IPS-15b (cell line): ENCODE measurements at regions not wholly inside any gene's neighbourhood (a gene's known extent, or its start where the extent isn't known, plus 50 kb on each side); places are given as distances from the start of the nearest gene placed in this dataset.
A peak's percentile ranks its signal among the peaks of the same experiment; 100 is the strongest.

Experiments
- H3K27me3 ChIP-seq: one replicate; pipeline ENCODE4 v1.6.1; 2013; ENCODE audit warnings: low read length; ENCODE audit not compliant: control insufficient read depth, insufficient read depth
- H3K36me3 ChIP-seq: one replicate; pipeline ENCODE4 v1.6.1; 2013; ENCODE audit warnings: low read length; ENCODE audit not compliant: control insufficient read depth, insufficient read depth
- H3K4me1 ChIP-seq: one replicate; pipeline ENCODE4 v1.6.1; 2013; ENCODE audit warnings: mild to moderate bottlenecking, low read length; ENCODE audit not compliant: control insufficient read depth, insufficient read depth
- H3K4me3 ChIP-seq: one replicate; pipeline ENCODE4 v1.5.1; 2013; ENCODE audit warnings: low read depth, low read length
- H3K9ac ChIP-seq: one replicate; pipeline ENCODE4 v1.6.1; 2013; ENCODE audit warnings: low read depth, mild to moderate bottlenecking, low read length
- H3K9me3 ChIP-seq: one replicate; pipeline ENCODE4 v1.6.1; 2013; ENCODE audit warnings: mild to moderate bottlenecking, low read length; ENCODE audit not compliant: control insufficient read depth, insufficient read depth

DNA sequence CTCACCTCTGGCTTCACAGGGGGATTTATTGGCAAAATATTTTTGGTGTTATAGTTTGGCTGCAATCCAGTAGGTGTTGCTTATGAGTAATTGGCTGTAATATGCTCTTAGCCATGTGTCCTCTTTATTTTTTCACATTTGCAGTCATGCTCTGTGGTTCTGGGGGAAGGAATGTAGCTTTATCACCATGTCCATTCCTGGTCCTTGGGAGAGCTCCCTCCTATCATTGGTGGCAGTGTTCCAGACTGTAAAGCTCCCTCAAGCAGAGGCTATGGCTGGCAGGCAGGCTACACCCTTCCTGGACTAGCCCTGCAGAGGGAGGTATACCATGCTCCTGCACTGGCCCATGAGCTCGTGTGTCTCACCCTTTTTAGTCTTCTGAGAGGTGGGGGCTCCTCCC lies 120.0 kb upstream of the FSIP2 start:
- Histone ChIP-seq H3K36me3 (no peaks in the 10 kb centered on the region), H3K9me3 (no peaks in the 10 kb centered on the region), H3K4me3 (no peak overlapping the region), H3K4me1 (no peaks in the 10 kb centered on the region), H3K9ac (no peak overlapping the region), H3K27me3 (no peaks in the 10 kb centered on the region)

DNA sequence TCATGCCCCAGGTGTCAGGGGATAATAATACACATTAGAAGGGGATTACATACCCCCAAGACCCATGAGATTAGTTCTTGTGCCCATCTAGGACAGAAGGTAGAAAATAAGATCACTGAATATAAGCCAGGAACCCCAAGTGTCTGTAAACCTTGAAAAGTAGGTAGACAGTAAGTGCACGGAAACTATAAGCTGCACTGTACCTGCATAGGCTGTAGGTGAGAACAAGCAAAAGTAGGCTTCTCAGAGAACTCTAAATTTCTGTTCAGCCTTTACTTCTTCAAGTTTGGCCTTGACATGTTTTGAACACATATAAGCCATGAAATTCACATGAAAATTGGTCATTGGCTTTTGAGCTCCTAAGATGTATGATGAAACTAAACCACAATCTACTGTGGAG lies 113.0 kb upstream of the FSIP2 start:
- Histone ChIP-seq H3K27me3 (no peaks in the 10 kb centered on the region), H3K4me3 (no peak overlapping the region), H3K9me3 (no peaks in the 10 kb centered on the region), H3K9ac (no peak overlapping the region), H3K4me1 (no peaks in the 10 kb centered on the region), H3K36me3 (no peaks in the 10 kb centered on the region)

DNA sequence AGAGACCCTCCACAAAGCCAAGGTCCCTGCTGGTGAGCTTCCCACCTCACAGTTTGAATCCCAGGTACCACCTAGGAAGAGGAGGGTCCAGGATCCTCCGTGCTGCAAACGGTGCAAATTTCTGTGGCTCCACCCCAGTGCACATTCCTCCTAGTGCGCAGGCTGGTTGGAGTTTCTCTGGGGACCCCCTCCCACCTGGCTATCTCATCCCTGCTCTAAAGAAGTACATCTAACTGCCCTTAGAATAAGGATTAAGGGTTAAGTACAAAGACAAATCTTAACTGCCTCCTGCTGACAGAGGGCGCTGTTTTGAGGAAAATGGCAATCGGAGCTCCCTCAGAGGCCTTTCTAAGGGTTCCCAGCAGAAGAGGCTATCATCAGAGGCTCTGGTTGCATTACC lies 109.6 kb upstream of the FSIP2 start:
- Histone ChIP-seq H3K36me3 (no peaks in the 10 kb centered on the region), H3K4me1 (no peaks in the 10 kb centered on the region), H3K9ac (no peak overlapping the region), H3K4me3 (peak overlapping the region; percentile 27), H3K9me3 (no peaks in the 10 kb centered on the region), H3K27me3 (no peaks in the 10 kb centered on the region)

DNA sequence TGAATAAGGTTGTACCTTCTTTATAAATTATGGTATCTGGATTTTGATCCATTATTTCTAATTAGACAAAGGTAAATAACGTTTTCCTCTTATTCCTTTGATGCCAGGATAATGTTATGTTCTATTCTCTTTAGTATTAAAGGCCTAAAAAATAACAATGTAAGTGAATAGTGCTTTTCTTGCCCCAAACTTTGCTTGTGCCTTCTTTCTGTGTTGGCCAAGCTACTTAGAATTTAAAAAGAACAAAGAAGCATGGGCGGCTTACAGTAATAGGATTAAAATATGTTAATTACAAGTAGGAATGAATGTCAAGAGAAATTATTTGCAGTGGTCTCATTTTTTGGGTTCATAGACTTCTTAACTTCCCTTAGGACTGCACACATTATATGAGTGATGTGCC lies 105.0 kb upstream of the FSIP2 start:
- H3K9me3 ChIP-seq: no peaks in the 10 kb centered on the region
- peaks cover 4% of the 10 kb centered on the region for H3K4me1 ChIP-seq
- no peak overlapping the region for H3K4me3 ChIP-seq
- no peak overlapping the region for H3K9ac ChIP-seq
- H3K36me3 ChIP-seq: no peaks in the 10 kb centered on the region
- no peaks in the 10 kb centered on the region for H3K27me3 ChIP-seq

DNA sequence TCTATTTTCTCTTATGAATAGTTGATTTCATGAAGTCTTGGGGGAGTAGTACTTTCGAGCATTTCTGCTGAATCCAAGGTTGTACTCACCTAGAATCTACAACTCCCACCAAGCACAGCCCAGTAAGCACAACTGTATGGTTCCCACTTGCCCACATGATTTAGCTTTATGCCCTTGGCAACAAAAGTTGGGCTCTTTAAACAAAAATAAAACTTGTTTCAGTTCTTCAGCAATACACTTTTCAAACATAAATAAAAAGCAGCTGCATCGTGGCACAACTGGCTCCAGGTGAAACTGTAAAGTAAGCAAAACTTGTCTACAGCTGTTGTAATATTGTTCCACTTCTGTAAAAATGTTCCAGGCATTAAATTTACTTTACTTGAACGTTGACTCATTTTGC lies 99.8 kb upstream of the FSIP2 start:
- Histone ChIP-seq H3K4me1 (peaks cover 4% of the 10 kb centered on the region), H3K9me3 (no peaks in the 10 kb centered on the region), H3K9ac (no peak overlapping the region), H3K36me3 (no peaks in the 10 kb centered on the region), H3K4me3 (no peak overlapping the region), H3K27me3 (no peaks in the 10 kb centered on the region)

DNA sequence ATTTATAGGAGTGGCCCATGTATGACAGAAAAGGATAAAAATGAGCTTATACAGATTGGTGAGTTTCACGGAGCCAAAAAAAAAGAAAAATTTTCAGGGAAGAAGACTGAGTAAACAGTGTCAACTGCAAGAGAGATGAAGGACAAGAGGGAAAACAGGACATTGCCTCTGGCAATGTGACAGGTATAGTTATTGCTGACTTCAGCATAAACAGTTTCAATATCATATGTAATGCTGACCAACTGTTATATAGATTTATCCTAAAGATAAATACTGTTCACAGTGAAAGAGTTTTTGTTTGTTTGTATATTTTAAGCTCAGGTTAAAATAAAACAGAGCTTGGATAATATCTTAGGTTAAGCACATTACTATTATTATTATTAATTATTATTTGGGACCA lies 98.0 kb upstream of the FSIP2 start:
- H3K36me3 ChIP-seq: no peaks in the 10 kb centered on the region
- H3K27me3 ChIP-seq: no peaks in the 10 kb centered on the region
- H3K4me3 ChIP-seq: no peak overlapping the region
- H3K9me3 ChIP-seq: no peaks in the 10 kb centered on the region
- no peak overlapping the region for H3K9ac ChIP-seq
- peaks cover 4% of the 10 kb centered on the region for H3K4me1 ChIP-seq

DNA sequence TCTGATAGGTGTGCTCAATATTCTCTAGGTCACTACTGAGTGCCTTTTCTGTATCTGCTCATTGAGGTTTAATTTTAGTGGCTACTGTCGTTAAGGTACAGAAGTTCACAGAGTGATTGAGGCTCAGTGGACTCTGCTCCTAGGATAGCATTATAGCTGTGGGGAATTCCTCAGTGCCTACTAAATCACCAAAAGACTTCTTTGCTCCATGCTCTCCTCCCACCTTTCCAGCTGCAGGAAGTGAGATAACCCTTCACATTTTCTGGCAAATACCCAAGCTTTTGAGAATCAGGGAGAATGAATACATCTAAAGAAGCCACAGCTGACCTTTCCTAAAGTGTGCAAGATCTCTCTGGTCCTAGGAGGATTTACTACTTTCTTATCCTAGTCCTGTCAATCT lies 95.2 kb upstream of the FSIP2 start:
- Histone ChIP-seq H3K4me3 (no peak overlapping the region), H3K36me3 (no peaks in the 10 kb centered on the region), H3K4me1 (no peaks in the 10 kb centered on the region), H3K9ac (no peak overlapping the region), H3K9me3 (no peaks in the 10 kb centered on the region), H3K27me3 (no peaks in the 10 kb centered on the region)

DNA sequence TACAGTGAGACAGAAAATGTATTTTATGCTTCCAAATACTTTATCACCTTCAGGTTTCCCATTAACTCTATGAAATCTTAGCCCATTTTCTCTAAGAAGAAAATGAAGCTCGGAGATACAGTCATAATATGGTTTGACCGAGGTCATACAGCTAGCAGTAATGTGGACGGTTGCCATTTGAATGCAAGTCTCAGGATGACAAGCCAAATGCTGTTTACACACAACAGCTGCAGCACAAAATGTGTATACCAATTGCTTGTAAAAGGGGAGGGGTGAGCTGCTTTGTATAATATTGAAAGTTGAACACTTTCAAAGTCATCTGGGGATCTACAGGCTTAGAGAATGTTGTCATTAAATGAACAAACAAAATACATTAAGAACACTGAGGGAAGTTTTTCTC lies 93.8 kb upstream of the FSIP2 start:
- H3K4me3 ChIP-seq: no peak overlapping the region
- H3K9ac ChIP-seq: no peak overlapping the region
- no peaks in the 10 kb centered on the region for H3K9me3 ChIP-seq

DNA sequence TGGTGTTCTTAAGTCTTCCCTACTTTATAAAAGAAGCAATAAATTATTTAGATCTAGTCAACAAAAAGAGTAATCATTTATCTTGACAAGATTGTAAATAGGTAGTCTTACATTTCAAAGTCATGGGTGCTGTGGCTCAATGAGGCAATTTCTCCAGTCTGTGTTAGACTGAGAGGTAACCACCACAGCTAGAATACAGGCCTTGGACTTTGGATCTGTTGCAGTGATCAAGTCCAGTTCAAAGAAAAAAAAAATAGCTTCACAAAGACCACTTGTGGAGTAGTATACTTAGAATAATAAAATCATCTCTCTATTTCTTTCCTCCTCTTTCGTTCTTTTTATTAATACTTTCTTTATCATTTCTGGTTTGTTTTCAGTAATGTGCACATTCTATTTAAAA lies 93.1 kb upstream of the FSIP2 start:
- Histone ChIP-seq H3K9me3 (no peaks in the 10 kb centered on the region), H3K4me3 (no peak overlapping the region), H3K4me1 (no peaks in the 10 kb centered on the region), H3K36me3 (no peaks in the 10 kb centered on the region), H3K9ac (no peak overlapping the region), H3K27me3 (no peaks in the 10 kb centered on the region)

More for the DNA sequence above, 93.8 kb upstream of the FSIP2 start:
- Histone ChIP-seq H3K27me3 (no peaks in the 10 kb centered on the region), H3K36me3 (no peaks in the 10 kb centered on the region), H3K4me1 (no peaks in the 10 kb centered on the region)

DNA sequence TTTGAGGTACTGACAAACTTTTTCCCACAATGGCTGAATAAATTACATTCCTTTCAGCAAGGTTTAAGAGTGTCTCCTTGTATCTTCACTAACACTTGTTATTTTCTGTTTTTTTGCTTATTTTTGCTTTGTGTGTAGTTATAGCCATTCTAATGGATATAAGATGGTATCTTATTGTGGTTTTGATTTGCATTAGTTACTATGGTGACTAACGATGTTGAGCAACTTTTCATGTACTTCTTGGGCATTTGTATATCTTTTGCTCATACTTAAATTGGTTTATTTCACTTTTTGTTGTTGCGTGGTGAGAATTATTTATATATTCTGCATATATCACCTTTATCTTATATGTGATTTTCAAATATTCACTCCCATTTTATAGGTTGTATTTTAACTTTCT lies 79.9 kb upstream of the FSIP2 start:
- Histone ChIP-seq H3K9ac (no peak overlapping the region), H3K4me1 (no peaks in the 10 kb centered on the region), H3K27me3 (no peaks in the 10 kb centered on the region), H3K36me3 (no peaks in the 10 kb centered on the region), H3K9me3 (no peaks in the 10 kb centered on the region), H3K4me3 (no peak overlapping the region)

DNA sequence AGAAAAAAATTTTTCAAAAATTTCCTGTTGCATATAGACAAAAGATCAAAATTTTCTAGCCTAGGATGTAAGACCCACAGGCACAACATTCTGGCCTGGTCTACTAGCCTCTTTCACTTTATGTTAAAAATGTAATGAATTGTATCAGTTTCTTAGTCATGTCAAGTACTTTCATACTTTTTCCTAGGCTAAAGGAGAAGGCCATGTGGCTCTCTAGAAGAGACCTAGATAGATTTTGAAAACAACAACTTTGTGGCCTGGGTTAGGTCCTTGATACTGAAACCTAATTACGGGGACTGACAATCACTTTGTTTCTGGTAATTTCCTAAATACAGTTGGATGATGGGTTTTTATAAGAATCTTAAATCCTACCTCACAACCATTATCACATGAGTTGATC lies 74.8 kb upstream of the FSIP2 start:
- H3K27me3 ChIP-seq: no peaks in the 10 kb centered on the region
- H3K36me3 ChIP-seq: no peaks in the 10 kb centered on the region
- no peak overlapping the region for H3K9ac ChIP-seq
- H3K4me1 ChIP-seq: no peaks in the 10 kb centered on the region
- no peaks in the 10 kb centered on the region for H3K9me3 ChIP-seq
- no peak overlapping the region for H3K4me3 ChIP-seq

DNA sequence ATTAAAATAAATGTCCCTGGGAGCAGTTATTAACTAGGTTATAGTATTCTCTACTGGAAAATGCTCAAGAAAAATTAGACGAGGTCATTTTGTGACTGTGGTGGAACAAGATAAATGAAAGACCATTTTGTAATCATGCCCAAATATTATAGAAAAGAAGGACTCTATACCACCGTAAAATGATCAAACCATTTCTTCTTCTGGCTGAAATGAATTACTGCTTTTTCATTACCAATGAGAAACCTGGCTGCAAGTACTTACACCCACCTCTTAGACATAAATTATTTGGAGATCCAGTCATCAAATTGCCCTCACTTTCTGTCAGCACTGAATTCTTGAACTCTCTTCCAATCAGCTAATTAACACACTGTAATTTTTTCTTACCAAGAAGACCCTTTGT lies 74.2 kb upstream of the FSIP2 start:
- no peaks in the 10 kb centered on the region for H3K36me3 ChIP-seq
- H3K4me1 ChIP-seq: no peaks in the 10 kb centered on the region
- H3K9ac ChIP-seq: no peak overlapping the region
- no peaks in the 10 kb centered on the region for H3K27me3 ChIP-seq
- H3K9me3 ChIP-seq: no peaks in the 10 kb centered on the region
- no peak overlapping the region for H3K4me3 ChIP-seq

DNA sequence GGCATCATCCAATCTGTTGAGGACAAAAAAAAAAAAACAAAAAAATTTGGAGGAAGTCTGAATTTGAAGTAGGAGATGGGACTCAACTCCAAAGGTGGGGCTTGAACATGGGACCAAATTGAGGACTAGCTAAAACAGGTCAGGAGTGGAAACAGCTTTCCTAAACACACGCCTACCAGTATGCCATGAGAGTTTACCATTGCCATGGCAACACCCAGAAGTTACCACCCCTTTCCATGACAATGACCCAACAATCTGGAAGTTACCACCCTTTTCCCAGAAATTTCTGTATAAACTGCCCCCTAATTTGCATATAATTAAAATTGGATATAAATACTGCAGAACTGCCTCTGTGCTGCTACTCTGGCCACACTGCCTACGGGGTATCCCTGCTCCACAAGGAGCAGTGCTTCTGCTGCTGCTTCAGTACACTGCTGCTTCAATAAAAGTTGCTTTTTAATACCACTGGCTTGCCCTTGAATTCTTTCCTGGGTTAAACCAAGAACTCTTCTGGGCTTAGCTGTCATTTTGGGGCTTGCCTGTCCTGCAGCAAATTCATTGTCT lies 73.3 kb upstream of the FSIP2 start:
- no peak overlapping the region for H3K9ac ChIP-seq
- no peaks in the 10 kb centered on the region for H3K27me3 ChIP-seq
- no peaks in the 10 kb centered on the region for H3K4me1 ChIP-seq
- no peaks in the 10 kb centered on the region for H3K36me3 ChIP-seq
- H3K9me3 ChIP-seq: no peaks in the 10 kb centered on the region
- H3K4me3 ChIP-seq: no peak overlapping the region
